Uterus (tissue), 3 donors: ENCODE measurements at regions not wholly inside any gene's neighbourhood (a gene's known extent, or its start where the extent isn't known, plus 50 kb on each side); places are given as distances from the start of the nearest gene placed in this dataset.
A peak's percentile ranks its signal among the peaks of the same experiment; 100 is the strongest.

Source experiments
- DNase-seq, 2 donors: peaks; one replicate each; pipeline ENCODE4 v3.0.0-alpha.2; 2019 to 2020
- H3K27ac ChIP-seq, 2 donors: fragments of 200-600 bp; sonication (generic); 1 replicate in 1 of 2; 2 replicates in 1 of 2; pipeline ENCODE4 v1.5.1; 2016 to 2018
- H3K27me3 ChIP-seq, 2 donors: fragments of 200-600 bp; sonication (generic); one replicate each; pipeline ENCODE4 v1.5.1; 2018 to 2019; ENCODE audit warnings: control low read depth in 1 of 2
- H3K36me3 ChIP-seq, 2 donors: fragments of 200-600 bp; sonication (generic); one replicate each; pipeline ENCODE4 v1.5.1; 2019; ENCODE audit warnings: control low read depth in 1 of 2
- H3K4me1 ChIP-seq, 2 donors: fragments of 200-600 bp; sonication (generic); one replicate each; pipeline ENCODE4 v1.5.1; 2018 to 2019; ENCODE audit warnings: control low read depth in 1 of 2
- H3K4me3 ChIP-seq, 2 donors: fragments of 200-600 bp; sonication (generic); 1 replicate in 1 of 2; 2 replicates in 1 of 2; pipeline ENCODE4 v1.5.1; 2018 to 2019; ENCODE audit warnings: mild to moderate bottlenecking in 1 of 2
- H3K9me3 ChIP-seq, 2 donors: fragments of 200-600 bp; sonication (generic); one replicate each; pipeline ENCODE4 v1.5.1; 2019; ENCODE audit warnings: control low read depth in 1 of 2
- POLR2A ChIP-seq, 2 donors: fragments of 450-650 bp; IDR thresholded peaks; one replicate each; pipeline ENCODE4 v1.6.1; 2016; ENCODE audit warnings: antibody characterized with exemption in 2 of 2, mild to moderate bottlenecking in 1 of 2, moderate library complexity in 1 of 2
- intact Hi-C: fragments of 100-400 bp; cut with DNase I; formaldehyde crosslinking; loops from one replicate; pipeline ENCODE4 v1.15.1; 2023; ENCODE audit warnings: low total_unique reads
- TF ChIP-seq, protein P1 (sequence below), 4 experiments: fragments of 200-600 bp in 2 of 4; fragments of 450-650 bp in 2 of 4; sonication (generic) in 2 of 4; IDR thresholded peaks; one replicate each; pipeline ENCODE4 v1.5.1; 2016 to 2019; ENCODE audit warnings: antibody characterized with exemption in 4 of 4, mild to moderate bottlenecking in 2 of 4, moderate library complexity in 1 of 4
- donor health status: DM: yes; HTN: yes; CAD: no.

- DNase-seq, result no peak
- Histone ChIP-seq H3K27ac (no peak overlapping the region), H3K36me3 (no peaks in the 10 kb centered on the region), H3K9me3 (no peaks in the 10 kb centered on the region), H3K4me1 (no peaks in the 10 kb centered on the region), H3K27me3 (no peaks in the 10 kb centered on the region), H3K4me3 (no peak overlapping the region)
- TF ChIP-seq, protein P1, sequence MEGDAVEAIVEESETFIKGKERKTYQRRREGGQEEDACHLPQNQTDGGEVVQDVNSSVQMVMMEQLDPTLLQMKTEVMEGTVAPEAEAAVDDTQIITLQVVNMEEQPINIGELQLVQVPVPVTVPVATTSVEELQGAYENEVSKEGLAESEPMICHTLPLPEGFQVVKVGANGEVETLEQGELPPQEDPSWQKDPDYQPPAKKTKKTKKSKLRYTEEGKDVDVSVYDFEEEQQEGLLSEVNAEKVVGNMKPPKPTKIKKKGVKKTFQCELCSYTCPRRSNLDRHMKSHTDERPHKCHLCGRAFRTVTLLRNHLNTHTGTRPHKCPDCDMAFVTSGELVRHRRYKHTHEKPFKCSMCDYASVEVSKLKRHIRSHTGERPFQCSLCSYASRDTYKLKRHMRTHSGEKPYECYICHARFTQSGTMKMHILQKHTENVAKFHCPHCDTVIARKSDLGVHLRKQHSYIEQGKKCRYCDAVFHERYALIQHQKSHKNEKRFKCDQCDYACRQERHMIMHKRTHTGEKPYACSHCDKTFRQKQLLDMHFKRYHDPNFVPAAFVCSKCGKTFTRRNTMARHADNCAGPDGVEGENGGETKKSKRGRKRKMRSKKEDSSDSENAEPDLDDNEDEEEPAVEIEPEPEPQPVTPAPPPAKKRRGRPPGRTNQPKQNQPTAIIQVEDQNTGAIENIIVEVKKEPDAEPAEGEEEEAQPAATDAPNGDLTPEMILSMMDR (IDR thresholded peaks at IDR 0.05), result no peak
- TF ChIP-seq POLR2A (IDR thresholded peaks at IDR 0.05), result no peak
- intact Hi-C loops, result no loop called here
Observed at GRCh38 chr21:14869984-14870852, 194.6 kb downstream of the NRIP1 start.

DNA sequence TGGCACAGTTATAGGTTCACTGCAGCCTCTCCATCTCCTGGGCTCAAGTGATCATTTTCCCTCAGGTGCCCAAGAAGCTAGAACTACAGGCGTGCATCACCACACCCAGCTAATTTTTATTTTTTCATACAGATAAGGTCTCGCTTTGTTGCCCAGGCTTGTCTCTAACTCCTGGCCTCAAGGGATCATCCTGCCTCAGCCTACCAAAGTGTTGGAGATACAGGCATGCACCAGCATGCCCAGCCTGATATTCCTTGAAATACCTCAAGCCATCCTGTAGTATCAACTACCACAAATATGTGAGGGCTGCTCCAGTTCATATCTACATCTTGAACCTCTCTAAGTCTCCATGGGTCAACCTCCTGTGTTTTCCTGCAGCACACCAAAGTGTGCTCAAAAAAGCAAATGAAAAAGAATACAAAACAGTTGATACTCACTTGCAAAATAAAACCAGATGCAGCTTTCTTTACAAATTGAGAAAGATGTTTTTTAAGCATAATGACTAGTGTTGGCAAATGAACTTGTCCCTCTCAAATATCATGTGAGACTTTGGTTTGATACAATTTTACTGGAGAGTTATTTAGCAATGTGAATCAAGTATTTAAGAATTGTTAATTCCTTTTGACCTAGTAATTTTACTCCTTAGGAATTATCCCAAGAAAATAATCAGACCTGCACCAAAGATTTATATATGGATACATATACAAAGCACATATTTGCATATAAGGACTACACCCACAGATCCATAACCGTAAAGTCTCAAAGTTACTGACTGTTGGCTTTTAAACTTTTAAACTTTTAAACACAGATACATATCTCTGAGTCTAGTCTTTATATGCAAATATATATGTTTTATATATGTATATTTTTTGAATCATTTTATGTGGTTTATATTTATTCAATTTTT, 197.7 kb downstream of the NRIP1 start:
- intact Hi-C loops, result no loop called here
- H3K27ac ChIP-seq, result no peak overlapping the region
- TF ChIP-seq, protein P1 (IDR thresholded peaks at IDR 0.05), result no peak
- no peak for TF ChIP-seq POLR2A (IDR thresholded peaks at IDR 0.05)
- no peaks in the 10 kb centered on the region for H3K27me3 ChIP-seq
- no peaks in the 10 kb centered on the region for H3K36me3 ChIP-seq
- DNase-seq, result no peak
- H3K4me3 ChIP-seq, result no peak overlapping the region
- H3K4me1 ChIP-seq, result no peaks in the 10 kb centered on the region
- no peaks in the 10 kb centered on the region for H3K9me3 ChIP-seq

GRCh38 chr21:14864211-14865021, 200.4 kb downstream of the NRIP1 start:
- no peaks in the 10 kb centered on the region for H3K9me3 ChIP-seq
- no peak overlapping the region for H3K4me3 ChIP-seq
- no peaks in the 10 kb centered on the region for H3K4me1 ChIP-seq
- peak overlapping the region; percentile 15 to 48 for H3K27ac ChIP-seq
- intact Hi-C loops, result no loop called here
- H3K27me3 ChIP-seq, result no peaks in the 10 kb centered on the region
- no peaks in the 10 kb centered on the region for H3K36me3 ChIP-seq
- no peak for TF ChIP-seq POLR2A (IDR thresholded peaks at IDR 0.05)
- TF ChIP-seq, protein P1 (IDR thresholded peaks at IDR 0.05), result peak; percentile 13 to 51 (median 24)
- DNase-seq, result peak; percentile 54

DNA sequence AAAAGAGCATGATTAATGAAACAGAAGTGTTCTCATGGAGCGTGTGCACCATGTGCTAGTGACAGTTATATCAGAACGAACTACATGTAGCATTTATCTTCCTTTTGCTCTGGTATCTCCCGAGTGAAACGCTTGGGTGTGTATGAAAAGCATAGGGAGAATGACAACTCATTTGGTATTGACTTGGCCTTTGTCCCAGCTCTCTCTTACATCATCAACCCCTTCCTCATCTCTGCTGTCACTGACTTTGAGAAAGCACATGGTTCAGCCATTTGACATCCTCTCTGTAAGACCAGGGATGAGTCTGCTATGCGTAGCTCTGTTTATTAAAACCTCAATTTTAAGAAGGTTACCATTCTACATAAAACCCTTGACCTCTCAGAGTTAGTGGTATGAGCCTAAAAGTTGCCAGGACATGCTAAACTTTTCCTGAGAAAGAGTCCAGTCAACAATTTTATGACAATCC, 201.0 kb downstream of the NRIP1 start:
- no peaks in the 10 kb centered on the region for H3K9me3 ChIP-seq
- H3K27ac ChIP-seq, result peak overlapping the region; percentile 15 to 48
- H3K27me3 ChIP-seq, result no peaks in the 10 kb centered on the region
- no peak overlapping the region for H3K4me3 ChIP-seq
- DNase-seq, result no peak
- H3K4me1 ChIP-seq, result no peaks in the 10 kb centered on the region
- TF ChIP-seq, protein P1 (IDR thresholded peaks at IDR 0.05), result no peak
- TF ChIP-seq POLR2A (IDR thresholded peaks at IDR 0.05), result no peak
- intact Hi-C loops, result no loop called here
- H3K36me3 ChIP-seq, result no peaks in the 10 kb centered on the region
